A673 (cell line): ENCODE measurements at regions not wholly inside any gene's neighbourhood (a gene's known extent, or its start where the extent isn't known, plus 50 kb on each side); places are given as distances from the start of the nearest gene placed in this dataset.

Experiments used
- BruUV-seq: library from RNA; stranded (reverse); fragments of 400-500 nt; replicated peaks from 2 replicates; lab custom pipeline; 2021; lab: Mats Ljungman, UMichigan
- CTCF ChIA-PET: fragments of 300-600 bp; sonication (Branson Sonifier 250); formaldehyde crosslinking; loops from one replicate; lab custom pipeline; 2022; ENCODE audit warnings: antibody characterized with exemption; lab: Charles Lee
- POLR2A ChIA-PET: fragments of 300-600 bp; sonication (Branson Sonifier 250); formaldehyde crosslinking; loops from one replicate; lab custom pipeline; 2022; ENCODE audit warnings: antibody characterized with exemption; ENCODE audit not compliant: low non-redundant PET; lab: Charles Lee
- DNase-seq: peaks from one replicate; pipeline ENCODE4 v3.0.0-alpha.2; 2015; ENCODE audit warnings: low spot score
- H3K27ac ChIP-seq: fragments of 200-600 bp; sonication (generic); 2 replicates; pipeline ENCODE4 v1.5.1; 2016; ENCODE audit warnings: mixed run types, low read depth, mild to moderate bottlenecking, mixed read lengths, antibody characterized with exemption, low read length; ENCODE audit not compliant: poor library complexity, severe bottlenecking
- H3K27me3 ChIP-seq: fragments of 200-600 bp; sonication (generic); replicated peaks from 2 replicates; pipeline ENCODE4 v1.6.1; 2017; ENCODE audit warnings: mixed run types, low read depth, mild to moderate bottlenecking, mixed read lengths, antibody characterized with exemption, low read length; ENCODE audit not compliant: insufficient read depth, poor library complexity
- H3K36me3 ChIP-seq: fragments of 200-600 bp; sonication (generic); 2 replicates; pipeline ENCODE4 v1.6.1; 2016; ENCODE audit warnings: mixed run types, mild to moderate bottlenecking, mixed read lengths, antibody characterized with exemption, low read length; ENCODE audit not compliant: insufficient read depth, poor library complexity, severe bottlenecking
- H3K4me1 ChIP-seq: fragments of 200-600 bp; sonication (generic); 2 replicates; pipeline ENCODE4 v1.6.1; 2017; ENCODE audit warnings: mixed run types, mild to moderate bottlenecking, mixed read lengths, antibody characterized with exemption, low read length; ENCODE audit not compliant: insufficient read depth, poor library complexity, severe bottlenecking
- H3K4me3 ChIP-seq: fragments of 200-600 bp; sonication (generic); 2 replicates; pipeline ENCODE4 v1.5.1; 2016; ENCODE audit warnings: low read depth, mixed run types, mild to moderate bottlenecking, mixed read lengths, low read length; ENCODE audit not compliant: poor library complexity, severe bottlenecking
- H3K9me3 ChIP-seq: fragments of 200-600 bp; sonication (generic); 2 replicates; pipeline ENCODE4 v1.6.1; 2016; ENCODE audit warnings: mixed run types, low read depth, mild to moderate bottlenecking, mixed read lengths, antibody characterized with exemption, low read length; ENCODE audit not compliant: poor library complexity, severe bottlenecking
- EZH2 ChIP-seq: fragments of 200-600 bp; sonication (generic); IDR thresholded peaks from 2 replicates; pipeline ENCODE4 v1.6.1; 2017; ENCODE audit warnings: borderline replicate concordance, low read depth, mild to moderate bottlenecking, mixed read lengths, antibody characterized with exemption, low read length; ENCODE audit not compliant: poor library complexity, severe bottlenecking
- intact Hi-C: fragments of 100-400 bp; cut with micrococcal nuclease; formaldehyde crosslinking; loops from one replicate; pipeline ENCODE4 v1.10.0; 2022; ENCODE audit not compliant: unreplicated experiment
- TF ChIP-seq, protein P1 (sequence below): fragments of 300-800, 200-600 bp; sonication (generic); conservative IDR thresholded peaks from 2 replicates; pipeline ENCODE4 v1.5.1; 2017; ENCODE audit warnings: low read depth, mild to moderate bottlenecking, antibody characterized with exemption, low read length, moderate library complexity, mixed read lengths

- H3K4me1 ChIP-seq, result no peaks in the 10 kb centered on the region
- BruUV-seq, result no TSS peak
- ChIA-PET POLR2A (no interaction called here), CTCF (no interaction called here)
- TF ChIP-seq, protein P1, sequence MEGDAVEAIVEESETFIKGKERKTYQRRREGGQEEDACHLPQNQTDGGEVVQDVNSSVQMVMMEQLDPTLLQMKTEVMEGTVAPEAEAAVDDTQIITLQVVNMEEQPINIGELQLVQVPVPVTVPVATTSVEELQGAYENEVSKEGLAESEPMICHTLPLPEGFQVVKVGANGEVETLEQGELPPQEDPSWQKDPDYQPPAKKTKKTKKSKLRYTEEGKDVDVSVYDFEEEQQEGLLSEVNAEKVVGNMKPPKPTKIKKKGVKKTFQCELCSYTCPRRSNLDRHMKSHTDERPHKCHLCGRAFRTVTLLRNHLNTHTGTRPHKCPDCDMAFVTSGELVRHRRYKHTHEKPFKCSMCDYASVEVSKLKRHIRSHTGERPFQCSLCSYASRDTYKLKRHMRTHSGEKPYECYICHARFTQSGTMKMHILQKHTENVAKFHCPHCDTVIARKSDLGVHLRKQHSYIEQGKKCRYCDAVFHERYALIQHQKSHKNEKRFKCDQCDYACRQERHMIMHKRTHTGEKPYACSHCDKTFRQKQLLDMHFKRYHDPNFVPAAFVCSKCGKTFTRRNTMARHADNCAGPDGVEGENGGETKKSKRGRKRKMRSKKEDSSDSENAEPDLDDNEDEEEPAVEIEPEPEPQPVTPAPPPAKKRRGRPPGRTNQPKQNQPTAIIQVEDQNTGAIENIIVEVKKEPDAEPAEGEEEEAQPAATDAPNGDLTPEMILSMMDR, result no peak
- TF ChIP-seq EZH2, result no peak
- no peaks in the 10 kb centered on the region for H3K36me3 ChIP-seq
- H3K27ac ChIP-seq, result no peak overlapping the region
- intact Hi-C loops, result no loop called here
- no peak for DNase-seq
- peaks cover 32% of the 10 kb centered on the region for H3K27me3 ChIP-seq
- no peak overlapping the region for H3K4me3 ChIP-seq
- H3K9me3 ChIP-seq, result no peaks in the 10 kb centered on the region
These were observed 63.0 kb upstream of the GPR26 start for GRCh38 chr10:123603130-123603529.

DNA sequence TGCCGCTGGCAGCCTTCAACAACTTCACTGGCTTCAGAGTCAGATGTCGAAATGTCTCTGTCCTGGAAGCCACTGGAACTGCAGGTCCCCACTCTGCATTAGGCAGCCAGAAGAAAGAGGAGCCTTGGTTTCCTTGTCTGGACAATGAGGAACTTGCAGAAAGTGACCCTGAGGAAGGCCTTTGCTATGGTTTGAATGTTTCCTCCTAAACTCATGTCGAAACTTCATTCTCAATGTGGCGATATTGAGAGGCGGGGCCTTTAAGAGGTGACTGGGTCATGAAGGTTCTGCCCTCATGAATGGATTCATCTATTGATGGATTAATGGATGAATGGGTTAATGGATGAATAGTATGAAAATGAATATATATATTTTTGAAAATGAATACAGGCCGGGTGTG, 61.6 kb upstream of the GPR26 start:
- Histone ChIP-seq H3K36me3 (no peaks in the 10 kb centered on the region), H3K9me3 (no peaks in the 10 kb centered on the region), H3K27ac (no peak overlapping the region), H3K27me3 (peaks cover 41% of the 10 kb centered on the region), H3K4me1 (no peaks in the 10 kb centered on the region), H3K4me3 (no peak overlapping the region)
- CTCF ChIA-PET, result no interaction called here
- TF ChIP-seq EZH2, result no peak
- TF ChIP-seq, protein P1, result no peak
- intact Hi-C loops, result no loop called here
- no TSS peak for BruUV-seq
- DNase-seq, result no peak
- POLR2A ChIA-PET, result no interaction called here

DNA sequence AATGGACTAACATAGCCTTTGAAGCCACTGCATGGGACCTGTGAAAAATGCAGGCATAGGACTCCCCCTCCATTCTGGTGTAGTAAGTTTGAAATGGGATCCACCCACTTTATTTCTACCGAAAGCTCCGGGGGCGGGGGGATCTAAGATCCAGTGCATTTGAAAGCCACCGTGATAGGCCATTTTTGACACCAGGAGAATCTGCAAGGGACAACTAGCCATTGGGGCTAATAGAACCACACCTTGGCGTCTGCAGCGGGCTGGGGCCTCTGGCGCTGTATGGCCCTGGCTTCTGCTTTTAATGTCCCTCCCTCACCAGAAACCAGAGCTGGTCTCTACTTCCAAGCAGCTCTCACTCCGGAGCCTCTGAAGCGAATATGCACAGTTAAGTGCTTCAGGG, 60.1 kb upstream of the GPR26 start:
- no peaks in the 10 kb centered on the region for H3K9me3 ChIP-seq
- H3K4me1 ChIP-seq, result no peaks in the 10 kb centered on the region
- no peak for DNase-seq
- H3K27me3 ChIP-seq, result peaks cover 41% of the 10 kb centered on the region
- no peaks in the 10 kb centered on the region for H3K36me3 ChIP-seq
- TF ChIP-seq EZH2, result no peak
- TF ChIP-seq, protein P1, result no peak
- POLR2A ChIA-PET, result no interaction called here
- BruUV-seq, result no TSS peak
- CTCF ChIA-PET, result no interaction called here
- H3K4me3 ChIP-seq, result no peak overlapping the region
- intact Hi-C loops, result no loop called here
- H3K27ac ChIP-seq, result no peak overlapping the region
